Vagina (tissue), 2 donors: ENCODE measurements at regions not wholly inside any gene's neighbourhood (a gene's known extent, or its start where the extent isn't known, plus 50 kb on each side); places are given as distances from the start of the nearest gene placed in this dataset.

Experiments
- POLR2A ChIP-seq, 2 donors: fragments of 450-650 bp; IDR thresholded peaks; one replicate each; pipeline ENCODE4 v1.6.1; 2017; ENCODE audit warnings: antibody characterized with exemption in 2 of 2, mild to moderate bottlenecking in 2 of 2, moderate library complexity in 2 of 2
- TF ChIP-seq, protein P1 (sequence below), 3 experiments: fragments of 450-650 bp in 2 of 3; fragments of 200-600 bp in 1 of 3; sonication (generic) in 1 of 3; IDR thresholded peaks; one replicate each; pipeline ENCODE4 v1.5.1; 2017 to 2019; ENCODE audit warnings: antibody characterized with exemption in 3 of 3, mild to moderate bottlenecking in 2 of 3, moderate library complexity in 2 of 3

DNA sequence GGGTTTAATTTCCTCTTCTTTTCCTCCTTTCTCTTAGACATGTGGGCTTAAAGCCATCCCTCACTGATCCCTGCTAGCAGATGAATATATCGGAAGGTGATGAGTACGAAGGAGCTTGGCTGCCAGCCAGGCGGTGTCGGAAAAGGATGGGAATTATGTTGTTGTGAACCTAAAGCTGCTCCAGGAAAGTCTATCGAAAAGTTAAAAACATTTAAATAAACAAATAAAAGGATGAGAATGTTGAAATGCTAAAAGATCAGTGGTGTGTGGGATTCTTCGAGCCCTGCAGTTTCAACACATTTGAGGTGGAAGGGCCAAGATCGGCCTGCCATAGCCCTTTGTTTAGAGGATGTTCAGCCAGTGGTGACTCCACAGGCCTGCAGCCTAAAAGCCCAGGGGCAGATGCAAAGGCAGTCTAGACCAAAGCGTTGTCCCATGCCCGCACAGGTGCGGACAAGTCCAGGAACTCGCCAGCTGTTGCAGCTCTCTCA, 107.9 kb downstream of the JCAD start:
- TF ChIP-seq, protein P1, sequence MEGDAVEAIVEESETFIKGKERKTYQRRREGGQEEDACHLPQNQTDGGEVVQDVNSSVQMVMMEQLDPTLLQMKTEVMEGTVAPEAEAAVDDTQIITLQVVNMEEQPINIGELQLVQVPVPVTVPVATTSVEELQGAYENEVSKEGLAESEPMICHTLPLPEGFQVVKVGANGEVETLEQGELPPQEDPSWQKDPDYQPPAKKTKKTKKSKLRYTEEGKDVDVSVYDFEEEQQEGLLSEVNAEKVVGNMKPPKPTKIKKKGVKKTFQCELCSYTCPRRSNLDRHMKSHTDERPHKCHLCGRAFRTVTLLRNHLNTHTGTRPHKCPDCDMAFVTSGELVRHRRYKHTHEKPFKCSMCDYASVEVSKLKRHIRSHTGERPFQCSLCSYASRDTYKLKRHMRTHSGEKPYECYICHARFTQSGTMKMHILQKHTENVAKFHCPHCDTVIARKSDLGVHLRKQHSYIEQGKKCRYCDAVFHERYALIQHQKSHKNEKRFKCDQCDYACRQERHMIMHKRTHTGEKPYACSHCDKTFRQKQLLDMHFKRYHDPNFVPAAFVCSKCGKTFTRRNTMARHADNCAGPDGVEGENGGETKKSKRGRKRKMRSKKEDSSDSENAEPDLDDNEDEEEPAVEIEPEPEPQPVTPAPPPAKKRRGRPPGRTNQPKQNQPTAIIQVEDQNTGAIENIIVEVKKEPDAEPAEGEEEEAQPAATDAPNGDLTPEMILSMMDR (IDR thresholded peaks at IDR 0.05) = no peak
- no peak for TF ChIP-seq POLR2A (IDR thresholded peaks at IDR 0.05)
